Lung (tissue), 11 donors: ENCODE measurements at regions not wholly inside any gene's neighbourhood (a gene's known extent, or its start where the extent isn't known, plus 50 kb on each side); places are given as distances from the start of the nearest gene placed in this dataset.

Experiments used
- ATAC-seq: fragments of 200-7000 bp; cut with Tn5 transposase; one replicate; pipeline ENCODE4 v1.9.1; 2020; ENCODE audit warnings: moderate number of reproducible peaks; ENCODE audit not compliant: insufficient read depth, low FRiP score
- DNase-seq, 3 donors: peaks; one replicate each; pipeline ENCODE4 v3.0.0-alpha.2; 2013 to 2017
- H3K27ac ChIP-seq, 2 donors: one replicate each; pipeline ENCODE4 v1.5.1; 2013; ENCODE audit warnings: mild to moderate bottlenecking in 2 of 2, moderate library complexity in 2 of 2, control low read depth in 1 of 2, inconsistent platforms in 1 of 2, low read depth in 1 of 2, low read length in 1 of 2
- H3K27me3 ChIP-seq, 3 donors: one replicate each; pipeline ENCODE4 v1.5.1; 2013; ENCODE audit warnings: low read length in 2 of 3; ENCODE audit not compliant: control insufficient read depth in 3 of 3, insufficient read depth in 3 of 3
- H3K36me3 ChIP-seq, 4 donors: one replicate each; pipeline ENCODE4 v1.5.1; 2013; ENCODE audit warnings: low read length in 4 of 4, mild to moderate bottlenecking in 1 of 4, moderate library complexity in 1 of 4; ENCODE audit not compliant: control insufficient read depth in 4 of 4, insufficient read depth in 4 of 4
- H3K4me1 ChIP-seq, 5 donors: one replicate each; pipeline ENCODE4 v1.5.1; 2013; ENCODE audit warnings: low read length in 5 of 5, mild to moderate bottlenecking in 2 of 5, moderate library complexity in 1 of 5; ENCODE audit not compliant: control insufficient read depth in 5 of 5, insufficient read depth in 5 of 5
- H3K4me3 ChIP-seq: one replicate; pipeline ENCODE4 v1.5.1; 2013; ENCODE audit warnings: mild to moderate bottlenecking, control low read depth, moderate library complexity
- H3K9ac ChIP-seq, 2 donors: one replicate each; pipeline ENCODE4 v1.5.1; 2013; ENCODE audit warnings: low read length in 2 of 2, control low read depth in 1 of 2; ENCODE audit not compliant: insufficient read depth in 1 of 2
- H3K9me3 ChIP-seq, 4 donors: one replicate each; pipeline ENCODE4 v1.5.1; 2013; ENCODE audit warnings: low read length in 3 of 4, mild to moderate bottlenecking in 1 of 4, moderate library complexity in 1 of 4; ENCODE audit not compliant: control insufficient read depth in 4 of 4, insufficient read depth in 3 of 4
- WGBS, 2 donors: extraction: QIAGEN DNeasy Blood & Tissue Kit; methylation state at CpG; one replicate each; pipeline ENCODE4 v1.1.7; 2013; 5-methylcytosine and 5-hydroxymethylcytosine counted together
- TF ChIP-seq, protein P1 (sequence below): IDR thresholded peaks from 2 replicates; pipeline ENCODE4 v1.5.1; 2012; ENCODE audit warnings: mild to moderate bottlenecking; ENCODE audit errors: control extremely low read depth, extremely low read depth
- donor health status: control.
- donor health status: control.
- donor health status: Bipolar disorder and iron deficiency.
- donor health status: healthy.
- donor health status: DM: yes; HTN: yes; CAD: no.

DNA sequence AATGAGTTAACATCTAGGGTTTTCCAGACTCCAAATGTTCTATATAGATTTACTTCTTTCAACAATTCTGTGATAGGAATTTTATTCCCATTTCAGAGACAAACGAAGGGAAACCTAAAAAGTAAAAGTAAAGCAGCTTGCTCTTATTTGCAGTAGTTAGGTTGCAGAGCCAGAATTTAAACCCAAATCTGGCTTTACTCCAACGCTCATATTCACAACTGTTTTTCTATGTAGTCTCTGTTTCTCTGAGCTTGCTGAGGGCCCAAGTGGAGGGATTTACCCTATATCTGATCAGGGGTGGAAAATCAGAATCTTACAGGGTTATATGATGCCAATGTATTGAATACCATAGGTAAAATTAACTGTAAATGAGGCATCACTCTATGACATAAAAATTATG is 599.1 kb upstream of the GRIA3 start:
- TF ChIP-seq, protein P1, sequence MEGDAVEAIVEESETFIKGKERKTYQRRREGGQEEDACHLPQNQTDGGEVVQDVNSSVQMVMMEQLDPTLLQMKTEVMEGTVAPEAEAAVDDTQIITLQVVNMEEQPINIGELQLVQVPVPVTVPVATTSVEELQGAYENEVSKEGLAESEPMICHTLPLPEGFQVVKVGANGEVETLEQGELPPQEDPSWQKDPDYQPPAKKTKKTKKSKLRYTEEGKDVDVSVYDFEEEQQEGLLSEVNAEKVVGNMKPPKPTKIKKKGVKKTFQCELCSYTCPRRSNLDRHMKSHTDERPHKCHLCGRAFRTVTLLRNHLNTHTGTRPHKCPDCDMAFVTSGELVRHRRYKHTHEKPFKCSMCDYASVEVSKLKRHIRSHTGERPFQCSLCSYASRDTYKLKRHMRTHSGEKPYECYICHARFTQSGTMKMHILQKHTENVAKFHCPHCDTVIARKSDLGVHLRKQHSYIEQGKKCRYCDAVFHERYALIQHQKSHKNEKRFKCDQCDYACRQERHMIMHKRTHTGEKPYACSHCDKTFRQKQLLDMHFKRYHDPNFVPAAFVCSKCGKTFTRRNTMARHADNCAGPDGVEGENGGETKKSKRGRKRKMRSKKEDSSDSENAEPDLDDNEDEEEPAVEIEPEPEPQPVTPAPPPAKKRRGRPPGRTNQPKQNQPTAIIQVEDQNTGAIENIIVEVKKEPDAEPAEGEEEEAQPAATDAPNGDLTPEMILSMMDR = no peak
- 44 to 69% methylated on average over 2 of the region's 2 CpGs for WGBS, 2 donors
- H3K4me1 ChIP-seq = no peaks in the 10 kb centered on the region
- no peak overlapping the region for H3K4me3 ChIP-seq
- no peaks in the 10 kb centered on the region for H3K36me3 ChIP-seq
- ATAC-seq (no peak), DNase-seq (peak in 1 of 3 donors; percentile 37)
- no peak overlapping the region for H3K27ac ChIP-seq
- H3K9ac ChIP-seq = no peak overlapping the region
- no peaks in the 10 kb centered on the region for H3K27me3 ChIP-seq
- no peaks in the 10 kb centered on the region for H3K9me3 ChIP-seq

DNA sequence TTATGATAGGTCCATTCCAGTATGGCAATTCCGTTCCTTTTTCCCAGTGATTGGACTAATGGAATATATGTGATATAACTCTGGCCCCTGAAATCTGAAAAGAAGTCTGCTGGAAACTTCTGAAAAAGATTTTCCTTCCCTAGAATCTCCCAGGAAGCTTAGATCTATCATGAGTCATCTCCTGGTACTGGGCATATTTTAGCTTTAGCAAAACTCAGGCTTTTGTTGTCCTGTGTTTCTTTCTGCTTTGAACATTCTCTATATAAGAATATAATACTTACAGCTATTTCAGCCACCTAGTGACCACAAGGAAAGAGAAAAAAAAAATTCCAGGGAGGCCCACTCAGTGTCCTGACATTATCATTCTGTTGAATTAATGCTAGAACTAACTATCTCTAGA is 597.2 kb upstream of the GRIA3 start:
- DNase-seq = no peak

DNA sequence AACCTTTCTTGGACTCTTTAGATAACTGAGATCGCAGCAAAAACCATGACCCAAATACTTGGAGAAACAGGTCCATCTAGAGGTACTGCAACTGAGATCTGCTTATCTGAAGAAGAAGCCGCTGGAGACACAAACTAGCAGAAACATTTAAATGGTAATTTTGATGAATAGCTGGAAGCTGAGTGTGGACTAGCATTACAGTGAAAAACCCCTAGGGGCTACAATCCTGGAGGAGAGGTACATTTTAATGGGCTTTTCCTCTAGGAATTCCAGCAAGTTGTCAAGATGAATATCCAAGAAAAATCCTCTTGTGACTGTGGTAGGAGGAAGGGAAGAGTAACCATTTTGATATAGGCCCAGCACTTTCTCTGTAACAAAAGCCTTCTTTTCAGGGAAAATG is 592.5 kb upstream of the GRIA3 start:
- H3K36me3 ChIP-seq = no peaks in the 10 kb centered on the region
- ATAC-seq (no peak), DNase-seq (no peak)
- WGBS, 2 donors = 42 to 49% methylated on average over 2 of the region's 2 CpGs
- H3K9me3 ChIP-seq = peaks cover 0 to 2% (median 0%) of the 10 kb centered on the region in 4 donors
- no peaks in the 10 kb centered on the region for H3K4me1 ChIP-seq
- no peaks in the 10 kb centered on the region for H3K27me3 ChIP-seq
- no peak overlapping the region for H3K27ac ChIP-seq
- H3K4me3 ChIP-seq = no peak overlapping the region
- TF ChIP-seq, protein P1 = no peak
- H3K9ac ChIP-seq = no peak overlapping the region

More for the DNA sequence above, 597.2 kb upstream of the GRIA3 start:
- no peak for ATAC-seq
- Histone ChIP-seq H3K27ac (no peak overlapping the region), H3K9me3 (no peaks in the 10 kb centered on the region), H3K4me3 (no peak overlapping the region), H3K4me1 (no peaks in the 10 kb centered on the region), H3K9ac (no peak overlapping the region), H3K36me3 (no peaks in the 10 kb centered on the region), H3K27me3 (no peaks in the 10 kb centered on the region)
- TF ChIP-seq, protein P1 = no peak
- WGBS, 2 donors = 70 to 95% methylated on average over 1 of the region's 1 CpG

DNA sequence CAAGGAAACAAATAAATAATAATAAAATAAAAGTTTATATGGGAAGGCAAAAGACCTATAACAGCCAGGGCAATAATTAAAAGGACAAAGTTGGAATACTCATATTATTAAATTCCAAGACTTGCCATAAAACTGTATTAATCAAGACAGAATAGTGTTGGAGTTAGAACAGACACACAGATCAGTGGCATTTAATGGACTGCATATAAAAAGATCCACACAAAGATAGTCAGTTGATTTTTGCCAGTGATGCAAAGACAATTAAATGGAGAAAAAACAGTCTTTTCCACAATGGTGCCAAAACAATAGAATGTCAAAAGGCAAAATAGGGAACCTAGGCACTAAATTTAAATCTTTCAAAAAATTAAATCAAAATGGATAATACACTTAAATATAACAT is 587.1 kb upstream of the GRIA3 start:
- H3K27me3 ChIP-seq = no peaks in the 10 kb centered on the region
- no peak for ATAC-seq
- H3K4me3 ChIP-seq = no peak overlapping the region
- no peaks in the 10 kb centered on the region for H3K4me1 ChIP-seq
- peaks cover 0 to 2% (median 0%) of the 10 kb centered on the region in 4 donors for H3K9me3 ChIP-seq
- TF ChIP-seq, protein P1 = no peak
- H3K27ac ChIP-seq = no peak overlapping the region
- no peak for DNase-seq
- no peaks in the 10 kb centered on the region for H3K36me3 ChIP-seq
- no peak overlapping the region for H3K9ac ChIP-seq
